IgD-negative memory B cell (primary cell): ENCODE measurements at regions not wholly inside any gene's neighbourhood (a gene's known extent, or its start where the extent isn't known, plus 50 kb on each side); places are given as distances from the start of the nearest gene placed in this dataset.

Experiments
- H3K27ac Mint-ChIP-seq, 3 donors: one replicate each; pipeline ENCODE4 v1.8.0; 2020 to 2022; ENCODE audit warnings: mild to moderate bottlenecking in 3 of 3, mixed read lengths in 3 of 3, moderate library complexity in 1 of 3
- H3K27me3 Mint-ChIP-seq: one replicate; pipeline ENCODE4 v1.8.0; 2021; ENCODE audit warnings: mixed read lengths
- H3K36me3 Mint-ChIP-seq: one replicate; pipeline ENCODE4 v1.8.0; 2020; ENCODE audit warnings: mild to moderate bottlenecking, mixed read lengths
- H3K4me1 Mint-ChIP-seq, 3 donors: one replicate each; pipeline ENCODE4 v1.8.0; 2020 to 2022; ENCODE audit warnings: mixed read lengths in 3 of 3, mild to moderate bottlenecking in 1 of 3
- H3K4me3 Mint-ChIP-seq, 4 donors: one replicate each; pipeline ENCODE4 v1.8.0; 2020 to 2022; ENCODE audit warnings: mild to moderate bottlenecking in 4 of 4, mixed read lengths in 4 of 4, moderate library complexity in 3 of 4
- H3K9me3 Mint-ChIP-seq, 3 donors: one replicate each; pipeline ENCODE4 v1.8.0; 2020 to 2021; ENCODE audit warnings: mixed read lengths in 3 of 3, mild to moderate bottlenecking in 1 of 3

DNA sequence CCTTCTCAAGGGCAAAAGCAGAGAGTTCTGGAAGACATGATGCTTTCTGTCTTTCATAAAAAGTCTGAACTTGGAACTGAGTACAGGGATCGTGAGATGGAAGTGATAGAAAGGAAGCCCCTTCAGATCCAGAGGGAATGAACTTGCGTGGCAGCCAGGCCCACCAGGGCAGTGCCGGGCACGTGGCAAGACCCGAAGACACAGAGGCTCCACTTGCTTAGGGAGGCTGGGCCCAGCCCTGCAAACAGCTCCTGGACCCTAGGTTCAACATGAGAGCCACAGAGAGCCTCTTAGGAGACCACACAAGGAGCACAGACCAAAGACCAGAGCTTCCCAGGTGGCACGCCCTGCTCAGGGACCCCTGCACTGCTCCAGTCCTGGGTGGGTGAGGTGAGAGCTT, 155.4 kb upstream of the SMIM21 start:
- H3K27ac Mint-ChIP-seq = no peak overlapping the region
- no peak overlapping the region for H3K4me3 Mint-ChIP-seq
- H3K4me1 Mint-ChIP-seq = no peaks in the 10 kb centered on the region
- H3K27me3 Mint-ChIP-seq = no peaks in the 10 kb centered on the region
- peaks cover 1% of the 10 kb centered on the region for H3K36me3 Mint-ChIP-seq
- H3K9me3 Mint-ChIP-seq = no peaks in the 10 kb centered on the region

DNA sequence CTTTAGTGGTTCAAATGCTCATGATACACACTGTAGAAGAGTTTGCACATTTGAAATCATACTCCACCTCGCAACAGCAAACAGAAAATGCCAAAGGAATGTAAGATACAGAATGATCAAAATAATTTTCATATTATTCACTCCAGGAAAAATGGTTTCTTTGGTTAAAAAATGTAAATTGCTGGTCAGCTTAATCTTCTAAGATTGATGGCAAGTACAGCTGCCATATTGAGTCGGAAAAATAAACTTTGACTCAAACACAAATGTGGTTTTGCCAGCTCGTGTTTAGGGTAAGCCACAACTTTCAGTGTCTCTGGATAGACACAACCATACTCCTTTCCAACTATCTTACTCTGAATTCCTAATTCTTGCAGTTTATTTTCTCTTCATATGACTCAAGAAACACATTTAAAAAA, 154.9 kb upstream of the SMIM21 start:
- Mint-ChIP-seq H3K27ac (no peak overlapping the region), H3K4me1 (no peaks in the 10 kb centered on the region), H3K36me3 (peaks cover 1% of the 10 kb centered on the region), H3K27me3 (no peaks in the 10 kb centered on the region), H3K4me3 (no peak overlapping the region), H3K9me3 (peaks cover 0 to 3% (median 0%) of the 10 kb centered on the region in 3 donors)

- peaks cover 0 to 3% (median 0%) of the 10 kb centered on the region in 3 donors for H3K9me3 Mint-ChIP-seq
- no peaks in the 10 kb centered on the region for H3K4me1 Mint-ChIP-seq
- H3K36me3 Mint-ChIP-seq = peaks cover 1% of the 10 kb centered on the region
- H3K27me3 Mint-ChIP-seq = no peaks in the 10 kb centered on the region
- no peak overlapping the region for H3K27ac Mint-ChIP-seq
- H3K4me3 Mint-ChIP-seq = no peak overlapping the region
These were observed 154.0 kb upstream of the SMIM21 start for GRCh38 chr18:75581336-75582131.

DNA sequence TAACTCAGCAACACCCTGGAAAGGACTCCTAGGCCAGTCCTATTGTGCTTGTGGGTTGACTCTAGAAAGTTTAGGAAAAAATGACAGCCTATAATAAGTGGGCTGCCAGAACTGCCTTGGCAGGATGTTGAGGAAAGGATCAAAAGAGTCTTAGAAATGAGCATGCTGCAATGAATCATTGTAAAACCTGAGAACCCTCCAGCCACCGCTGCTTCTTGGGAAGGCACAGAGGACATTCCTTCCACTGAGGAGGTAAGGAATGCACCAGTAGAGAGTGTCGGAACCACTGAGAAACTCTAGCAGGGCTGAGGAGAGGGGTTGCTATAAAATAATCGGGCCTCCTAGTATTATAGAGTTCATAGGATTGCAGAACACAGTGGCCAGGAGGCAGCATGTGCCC, 146.7 kb upstream of the SMIM21 start:
- Mint-ChIP-seq H3K27me3 (no peaks in the 10 kb centered on the region), H3K9me3 (peaks cover 0 to 8% (median 0%) of the 10 kb centered on the region in 3 donors), H3K4me3 (no peak overlapping the region), H3K4me1 (no peaks in the 10 kb centered on the region), H3K36me3 (no peaks in the 10 kb centered on the region), H3K27ac (no peak overlapping the region)

DNA sequence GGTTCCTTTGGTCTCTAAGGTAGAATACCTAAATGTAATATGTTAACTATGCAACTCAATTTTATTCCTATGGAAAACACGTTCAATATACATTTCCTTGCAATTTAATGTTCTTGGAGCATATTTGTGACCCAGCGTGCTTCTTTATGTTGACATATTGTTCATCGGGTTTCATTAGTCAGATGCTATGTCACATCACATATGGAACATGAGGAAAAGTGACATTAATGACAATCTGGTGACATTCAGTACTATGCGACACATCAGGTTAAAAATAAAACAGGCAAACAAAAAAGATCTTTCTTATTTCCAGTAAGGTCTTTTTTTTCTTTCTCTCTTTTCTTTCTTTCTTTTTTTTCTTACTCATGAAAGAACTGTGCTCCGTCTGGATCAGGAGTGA, 135.6 kb upstream of the SMIM21 start:
- Mint-ChIP-seq H3K9me3 (no peaks in the 10 kb centered on the region), H3K4me1 (no peaks in the 10 kb centered on the region), H3K27ac (no peak overlapping the region), H3K36me3 (peaks cover 3% of the 10 kb centered on the region), H3K27me3 (no peaks in the 10 kb centered on the region), H3K4me3 (no peak overlapping the region)

DNA sequence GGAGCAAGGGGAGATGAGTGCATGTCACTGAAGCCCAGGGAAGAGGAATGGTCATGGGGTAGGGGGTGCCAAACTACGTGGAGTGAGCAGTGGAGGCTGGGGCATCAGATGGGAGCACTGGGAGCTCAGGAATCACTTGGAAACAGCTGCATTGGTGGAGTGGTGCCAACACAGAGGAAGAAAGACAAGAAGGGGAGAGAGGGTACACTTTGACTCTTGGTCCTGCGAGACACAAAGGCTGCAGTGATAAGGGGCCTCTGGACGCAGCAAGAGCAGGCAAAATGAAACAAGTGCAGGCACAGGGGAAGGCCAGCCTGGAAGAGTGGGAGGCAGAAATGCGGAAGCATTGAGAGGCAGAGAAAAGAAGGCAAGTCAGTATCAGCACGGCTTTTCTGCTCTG, 134.7 kb upstream of the SMIM21 start:
- no peaks in the 10 kb centered on the region for H3K4me1 Mint-ChIP-seq
- H3K4me3 Mint-ChIP-seq = no peak overlapping the region
- no peaks in the 10 kb centered on the region for H3K9me3 Mint-ChIP-seq
- no peaks in the 10 kb centered on the region for H3K27me3 Mint-ChIP-seq
- peaks cover 3% of the 10 kb centered on the region for H3K36me3 Mint-ChIP-seq
- H3K27ac Mint-ChIP-seq = no peak overlapping the region

DNA sequence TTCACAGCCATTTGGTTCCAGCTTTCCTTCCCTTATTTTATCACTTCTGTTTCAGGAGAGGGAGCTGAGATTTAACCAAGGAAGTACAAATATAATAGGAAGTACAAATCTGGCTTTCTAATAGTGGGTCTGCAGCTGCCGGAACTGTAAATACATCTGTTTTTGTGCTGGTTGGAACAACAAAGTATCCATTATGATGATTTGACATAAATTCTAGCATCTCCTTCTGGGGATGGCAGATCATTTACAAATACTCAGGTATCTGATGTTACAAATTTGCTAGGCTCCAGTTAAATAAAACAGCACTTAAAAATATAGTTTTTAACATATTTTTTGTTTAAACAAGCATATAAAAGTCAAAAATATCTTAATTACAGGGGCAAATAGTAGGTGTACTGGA, 131.3 kb upstream of the SMIM21 start:
- H3K27me3 Mint-ChIP-seq = no peaks in the 10 kb centered on the region
- no peaks in the 10 kb centered on the region for H3K4me1 Mint-ChIP-seq
- no peaks in the 10 kb centered on the region for H3K36me3 Mint-ChIP-seq
- H3K9me3 Mint-ChIP-seq = no peaks in the 10 kb centered on the region
- no peak overlapping the region for H3K27ac Mint-ChIP-seq
- no peak overlapping the region for H3K4me3 Mint-ChIP-seq

DNA sequence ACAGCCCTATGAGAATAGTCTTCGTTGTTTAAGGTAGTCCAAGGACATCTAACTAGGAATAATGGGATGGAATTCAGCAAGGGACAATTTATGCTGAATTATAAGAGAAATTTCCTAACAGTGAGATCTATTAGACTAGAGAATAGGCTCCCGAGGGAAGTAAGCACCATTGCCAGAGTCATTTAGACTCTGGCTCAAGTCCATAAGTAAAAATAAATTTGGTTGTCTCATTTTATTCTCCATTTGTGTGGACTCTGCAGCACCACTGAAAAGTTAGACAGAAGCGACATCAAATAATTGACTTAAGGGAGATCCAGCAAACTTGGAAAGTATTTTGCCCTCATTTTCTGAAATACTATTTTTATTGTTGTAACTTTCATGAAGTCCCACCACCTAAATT, 129.3 kb upstream of the SMIM21 start:
- Mint-ChIP-seq H3K27ac (no peak overlapping the region), H3K4me1 (no peaks in the 10 kb centered on the region), H3K36me3 (no peaks in the 10 kb centered on the region), H3K27me3 (no peaks in the 10 kb centered on the region), H3K9me3 (no peaks in the 10 kb centered on the region), H3K4me3 (no peak overlapping the region)

- H3K27me3 Mint-ChIP-seq = peaks cover 4% of the 10 kb centered on the region
- H3K9me3 Mint-ChIP-seq = no peaks in the 10 kb centered on the region
- H3K36me3 Mint-ChIP-seq = no peaks in the 10 kb centered on the region
- H3K4me1 Mint-ChIP-seq = no peaks in the 10 kb centered on the region
- H3K4me3 Mint-ChIP-seq = no peak overlapping the region
- no peak overlapping the region for H3K27ac Mint-ChIP-seq
These were observed 127.2 kb upstream of the SMIM21 start for GRCh38 chr18:75554644-75555185.

DNA sequence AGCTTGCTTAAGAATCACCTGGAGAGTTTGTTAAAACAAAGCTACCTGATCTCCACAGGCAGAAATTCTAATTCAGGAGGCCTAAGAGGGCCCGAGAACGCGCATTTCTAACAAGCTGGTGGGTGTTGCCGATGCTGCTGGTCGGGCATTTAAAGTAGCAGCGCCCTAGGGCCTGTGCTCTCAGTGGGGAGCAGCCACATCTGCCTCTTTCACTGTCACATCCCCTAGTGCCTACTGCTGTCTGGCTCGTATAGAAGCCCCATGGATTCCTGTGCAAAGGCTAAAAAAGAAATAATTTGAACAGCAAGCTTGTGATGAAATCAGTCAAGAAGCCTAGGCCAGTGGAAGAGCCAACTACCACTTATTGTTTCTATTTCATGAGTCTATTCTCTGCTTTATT, 126.7 kb upstream of the SMIM21 start:
- no peaks in the 10 kb centered on the region for H3K4me1 Mint-ChIP-seq
- no peaks in the 10 kb centered on the region for H3K9me3 Mint-ChIP-seq
- H3K27ac Mint-ChIP-seq = no peak overlapping the region
- H3K36me3 Mint-ChIP-seq = no peaks in the 10 kb centered on the region
- H3K4me3 Mint-ChIP-seq = no peak overlapping the region
- peaks cover 4% of the 10 kb centered on the region for H3K27me3 Mint-ChIP-seq

GRCh38 chr18:75553021-75553420, 125.5 kb upstream of the SMIM21 start:
- H3K36me3 Mint-ChIP-seq = no peaks in the 10 kb centered on the region
- H3K4me1 Mint-ChIP-seq = peaks cover 0 to 2% (median 0%) of the 10 kb centered on the region in 3 donors
- no peak overlapping the region for H3K4me3 Mint-ChIP-seq
- H3K27ac Mint-ChIP-seq = no peak overlapping the region
- peaks cover 4% of the 10 kb centered on the region for H3K27me3 Mint-ChIP-seq
- no peaks in the 10 kb centered on the region for H3K9me3 Mint-ChIP-seq

- Mint-ChIP-seq H3K4me1 (peaks cover 0 to 2% (median 0%) of the 10 kb centered on the region in 3 donors), H3K27me3 (peaks cover 4% of the 10 kb centered on the region), H3K4me3 (no peak overlapping the region), H3K36me3 (no peaks in the 10 kb centered on the region), H3K27ac (peak overlapping the region in 1 of 3 donors; percentile 74), H3K9me3 (peaks cover 0 to 2% (median 0%) of the 10 kb centered on the region in 3 donors)
These were observed 123.6 kb upstream of the SMIM21 start for GRCh38 chr18:75551071-75551470.

DNA sequence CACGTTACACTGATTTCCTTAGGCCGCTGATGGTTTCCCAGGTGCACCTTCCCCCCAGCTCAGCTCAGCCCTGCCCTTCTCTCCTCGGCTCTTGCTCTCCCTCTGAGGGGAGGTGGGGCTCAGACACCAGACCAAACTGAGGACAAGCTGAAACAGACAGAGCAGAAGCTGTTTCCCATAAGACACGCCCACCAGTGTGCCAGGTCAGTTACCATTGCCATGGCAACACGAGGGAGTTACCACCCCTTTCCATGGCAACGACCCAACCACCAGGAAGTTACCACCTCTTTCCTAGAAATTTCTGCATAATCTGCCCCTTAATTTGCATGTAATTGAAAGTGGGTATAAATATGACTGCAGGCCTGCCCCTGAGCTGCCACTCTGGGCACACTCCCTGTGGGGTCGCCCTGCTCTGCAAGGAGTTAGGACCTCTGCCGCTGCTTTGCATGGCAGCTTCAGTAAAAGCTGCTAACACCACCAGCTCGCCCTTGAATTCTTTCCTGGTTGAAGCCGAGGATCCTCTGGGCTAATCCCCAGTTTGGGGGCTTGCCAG, 120.9 kb upstream of the SMIM21 start:
- H3K27ac Mint-ChIP-seq = no peak overlapping the region
- H3K9me3 Mint-ChIP-seq = peaks cover 0 to 2% (median 0%) of the 10 kb centered on the region in 3 donors
- peaks cover 0 to 2% (median 0%) of the 10 kb centered on the region in 3 donors for H3K4me1 Mint-ChIP-seq
- peak overlapping the region in 1 of 4 donors; percentile 70 for H3K4me3 Mint-ChIP-seq
- H3K36me3 Mint-ChIP-seq = peaks cover 1% of the 10 kb centered on the region
- peaks cover 4% of the 10 kb centered on the region for H3K27me3 Mint-ChIP-seq

DNA sequence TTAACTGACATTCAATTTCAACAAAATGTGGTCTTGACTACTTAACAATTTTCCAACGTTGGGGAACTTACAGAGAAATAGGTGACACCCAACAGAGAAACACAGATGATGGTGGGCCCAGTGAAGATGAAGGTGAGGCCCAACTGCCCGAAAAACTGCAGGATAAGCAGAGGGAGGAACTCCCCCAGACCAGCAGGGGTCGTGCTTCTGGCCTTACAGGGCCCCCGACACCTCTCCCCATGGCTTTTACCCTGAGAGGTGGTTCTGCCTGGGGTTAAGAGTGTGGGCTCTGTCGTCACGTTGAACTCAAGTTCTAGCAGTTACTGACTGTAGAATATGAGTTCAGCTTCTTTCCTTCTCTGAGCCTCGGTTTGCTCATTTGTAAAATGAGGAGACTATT, 119.5 kb upstream of the SMIM21 start:
- peaks cover 0 to 2% (median 0%) of the 10 kb centered on the region in 3 donors for H3K4me1 Mint-ChIP-seq
- no peak overlapping the region for H3K4me3 Mint-ChIP-seq
- no peak overlapping the region for H3K27ac Mint-ChIP-seq
- peaks cover 1% of the 10 kb centered on the region for H3K36me3 Mint-ChIP-seq
- peaks cover 0 to 2% (median 0%) of the 10 kb centered on the region in 3 donors for H3K9me3 Mint-ChIP-seq
- H3K27me3 Mint-ChIP-seq = peaks cover 4% of the 10 kb centered on the region

DNA sequence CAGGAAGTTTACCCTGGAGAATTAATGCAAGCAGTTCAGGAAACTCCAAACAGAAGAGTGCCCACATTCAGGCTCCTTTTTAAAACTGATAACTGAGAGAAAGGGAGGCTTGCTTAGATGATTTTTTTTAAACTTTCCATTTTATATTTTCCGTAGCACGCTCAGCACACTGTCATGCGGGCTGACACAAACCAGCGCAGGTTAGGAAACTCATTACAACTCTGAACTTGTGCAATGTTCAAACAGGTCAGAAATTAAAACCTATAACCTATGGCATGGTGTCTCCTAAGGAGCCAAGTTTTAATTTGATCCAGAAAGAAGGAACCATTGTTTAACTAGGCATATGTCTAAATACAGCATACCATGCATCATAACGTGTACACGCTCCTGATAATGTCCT, 117.7 kb upstream of the SMIM21 start:
- Mint-ChIP-seq H3K27me3 (peaks cover 4% of the 10 kb centered on the region), H3K36me3 (peaks cover 1% of the 10 kb centered on the region), H3K4me3 (no peak overlapping the region), H3K4me1 (peaks cover 0 to 2% (median 0%) of the 10 kb centered on the region in 3 donors), H3K27ac (no peak overlapping the region), H3K9me3 (peaks cover 0 to 2% (median 0%) of the 10 kb centered on the region in 3 donors)

DNA sequence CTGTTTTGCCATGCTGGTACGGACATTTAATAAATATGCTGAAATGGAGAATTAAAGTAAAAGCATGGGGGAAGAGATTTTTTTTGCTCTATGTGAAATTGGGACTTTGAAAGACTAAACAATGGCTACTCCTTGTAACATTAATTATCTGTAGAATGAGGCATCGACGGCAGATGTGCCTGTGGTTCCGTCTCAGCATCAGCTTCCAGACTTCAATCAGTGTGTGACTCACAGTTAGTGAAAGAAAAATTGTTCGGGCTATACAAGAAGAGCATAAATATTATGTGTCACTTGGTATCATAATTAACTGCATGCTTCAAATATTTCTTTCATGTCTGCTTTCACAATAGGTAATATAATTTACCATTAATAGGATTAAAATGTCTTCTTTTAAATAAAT, 117.0 kb upstream of the SMIM21 start:
- H3K4me3 Mint-ChIP-seq = no peak overlapping the region
- H3K9me3 Mint-ChIP-seq = peaks cover 0 to 2% (median 0%) of the 10 kb centered on the region in 3 donors
- peaks cover 1% of the 10 kb centered on the region for H3K36me3 Mint-ChIP-seq
- peaks cover 0 to 2% (median 0%) of the 10 kb centered on the region in 3 donors for H3K4me1 Mint-ChIP-seq
- no peak overlapping the region for H3K27ac Mint-ChIP-seq
- peaks cover 2% of the 10 kb centered on the region for H3K27me3 Mint-ChIP-seq
